Activated naive CD4-positive, alpha-beta T cell treated with Interleukin-2 at 50 U/mL for 16 hours (primary cell): ENCODE measurements at regions not wholly inside any gene's neighbourhood (a gene's known extent, or its start where the extent isn't known, plus 50 kb on each side); places are given as distances from the start of the nearest gene placed in this dataset.

Source experiments
- DNase-seq: peaks from one replicate; pipeline ENCODE4 v3.0.0-alpha.2; 2020

GRCh38 chr5:109945723-109946480 lies 256.2 kb downstream of the MAN2A1 start:
- DNase-seq = no peak

GRCh38 chr5:109946610-109947009 lies 256.9 kb downstream of the MAN2A1 start:
- DNase-seq = no peak

- no peak for DNase-seq
Observed at GRCh38 chr5:109947667-109948066, 257.9 kb downstream of the MAN2A1 start.

- no peak for DNase-seq
Observed at GRCh38 chr5:109950634-109951033, 260.9 kb downstream of the MAN2A1 start.

- no peak for DNase-seq
Observed at GRCh38 chr5:109951348-109951747, 261.6 kb downstream of the MAN2A1 start.

DNA sequence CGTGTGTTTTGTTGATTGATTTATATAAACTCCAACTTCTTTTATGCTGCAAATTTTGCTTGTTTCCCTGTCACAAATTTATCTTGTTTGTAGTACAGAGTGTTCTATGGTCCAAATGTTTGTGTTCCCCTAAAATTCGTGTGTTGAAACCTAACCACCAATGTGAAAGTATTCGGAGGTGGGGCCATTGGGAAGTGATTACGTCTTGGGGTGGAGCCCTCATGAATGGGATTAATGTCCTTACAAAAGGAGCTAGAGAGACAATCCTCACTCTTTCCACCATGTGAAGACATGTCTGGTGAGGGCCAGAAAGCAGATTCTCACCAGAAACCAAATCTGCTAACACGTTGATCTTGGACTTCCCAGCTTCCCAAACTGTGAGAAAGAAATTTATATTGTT lies 262.0 kb downstream of the MAN2A1 start:
- DNase-seq = no peak

DNA sequence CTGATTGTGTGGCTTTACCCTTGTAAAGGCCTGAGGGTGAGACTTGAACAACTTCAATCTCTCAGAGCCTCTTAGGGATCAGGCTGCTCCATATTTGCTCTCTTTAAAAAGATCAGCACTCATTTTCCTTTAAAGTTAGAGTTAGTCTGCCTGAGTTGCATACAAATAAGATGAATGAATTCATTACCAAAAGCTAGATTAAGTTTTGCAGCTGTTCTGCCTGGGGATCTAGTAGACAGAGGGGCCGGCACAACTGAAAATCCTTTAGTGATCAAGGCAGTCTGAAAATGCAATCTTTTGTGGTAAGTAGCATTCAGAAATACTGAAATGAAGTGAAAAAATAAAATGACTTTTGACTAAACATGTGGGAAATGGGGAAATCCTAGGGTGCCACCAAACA lies 264.0 kb downstream of the MAN2A1 start:
- DNase-seq = no peak

GRCh38 chr5:109956884-109957283 lies 267.2 kb downstream of the MAN2A1 start:
- DNase-seq = no peak

- no peak for DNase-seq
Observed at GRCh38 chr5:109958082-109958481, 268.4 kb downstream of the MAN2A1 start.

- DNase-seq = no peak
Observed at GRCh38 chr5:109959652-109960051, 269.9 kb downstream of the MAN2A1 start.

GRCh38 chr5:109961751-109962150 lies 272.0 kb downstream of the MAN2A1 start:
- DNase-seq = no peak

- no peak for DNase-seq
Observed at GRCh38 chr5:109962882-109963603, 273.3 kb downstream of the MAN2A1 start.

DNA sequence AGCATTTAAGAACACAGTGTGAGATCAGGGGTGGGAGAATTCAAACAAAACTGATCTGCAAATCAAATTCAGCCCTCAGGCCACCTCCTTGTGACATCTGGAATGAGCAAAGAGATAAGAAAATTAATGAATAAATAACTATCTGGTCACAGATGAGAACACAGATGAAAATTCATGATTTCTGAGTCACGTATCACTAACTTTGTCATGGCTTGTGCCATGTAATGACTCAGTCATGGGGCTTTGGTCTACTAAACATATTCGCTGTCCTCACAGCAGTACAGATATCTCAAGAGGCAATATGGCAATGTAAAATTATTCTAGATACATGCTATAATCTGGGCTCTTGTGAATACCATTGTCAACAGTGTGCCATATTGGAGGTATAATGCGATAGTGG lies 274.4 kb downstream of the MAN2A1 start:
- no peak for DNase-seq

DNA sequence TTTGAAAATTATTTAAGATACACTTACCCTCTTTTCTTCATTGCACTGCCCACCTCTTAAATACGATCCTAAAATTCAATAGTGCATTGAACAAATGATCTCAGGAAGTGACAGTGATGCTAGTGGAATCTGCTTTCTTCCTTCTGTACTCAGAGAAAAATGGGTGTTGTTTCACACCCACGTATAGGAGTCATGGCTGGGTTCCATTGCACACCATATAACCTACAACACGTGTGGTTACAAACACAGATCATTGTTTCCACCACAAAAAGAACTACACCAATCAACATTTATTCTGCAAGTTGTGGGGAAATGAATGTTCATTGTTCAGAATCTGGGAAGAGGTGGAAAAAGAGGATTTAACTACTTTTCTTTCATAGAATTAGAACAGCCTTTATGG lies 275.9 kb downstream of the MAN2A1 start:
- no peak for DNase-seq

GRCh38 chr5:109971968-109972367 lies 282.2 kb downstream of the MAN2A1 start:
- DNase-seq = no peak

- no peak for DNase-seq
Observed at GRCh38 chr5:109981979-109982378, 292.3 kb downstream of the MAN2A1 start.

GRCh38 chr5:109982966-109983534 lies 293.3 kb downstream of the MAN2A1 start:
- DNase-seq = no peak

GRCh38 chr5:109986726-109987125 lies 297.0 kb downstream of the MAN2A1 start:
- DNase-seq = no peak

DNA sequence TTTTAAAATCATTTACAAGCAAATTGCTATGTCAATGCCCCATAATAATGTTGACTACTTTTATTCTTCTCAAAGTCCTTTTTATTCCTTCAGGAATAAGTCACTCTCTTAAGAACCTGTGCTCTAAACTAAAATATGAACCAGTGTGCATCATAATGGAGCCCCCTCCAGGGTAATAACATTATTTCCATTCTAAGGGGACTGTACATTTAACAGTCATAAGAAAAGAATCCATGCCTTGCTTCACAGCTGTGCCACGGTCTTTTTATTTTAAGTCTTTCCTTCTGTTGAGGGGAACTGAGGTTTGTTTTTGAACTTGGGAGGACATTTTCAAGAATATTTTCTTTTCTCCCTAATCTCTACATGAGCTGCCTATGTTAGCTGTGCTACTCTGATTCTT lies 297.6 kb downstream of the MAN2A1 start:
- DNase-seq = no peak

DNA sequence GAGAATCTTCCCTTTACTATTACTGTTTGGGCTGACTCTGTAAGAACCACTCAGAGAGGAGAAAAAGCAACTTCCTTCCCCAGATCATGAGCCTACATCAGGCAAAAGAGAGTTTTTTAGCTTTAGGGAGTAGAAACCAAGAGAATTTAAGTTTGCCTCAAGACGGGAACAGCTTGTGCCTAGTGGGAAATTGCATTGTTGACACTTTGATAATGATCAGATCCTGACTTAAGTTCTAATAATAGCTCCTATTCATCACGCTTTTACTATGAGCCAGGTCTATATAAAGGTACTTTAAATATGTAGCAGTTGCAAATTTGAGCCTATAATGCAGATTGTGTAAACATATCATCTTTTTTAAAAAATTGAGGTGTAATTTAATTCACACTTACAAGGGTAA lies 298.2 kb downstream of the MAN2A1 start:
- DNase-seq = no peak

GRCh38 chr5:109989161-109989560 lies 299.4 kb downstream of the MAN2A1 start:
- DNase-seq = no peak

- DNase-seq = no peak
Observed at GRCh38 chr5:109989994-109990722, 300.4 kb downstream of the MAN2A1 start.

GRCh38 chr5:109990723-109991359 lies 301.1 kb downstream of the MAN2A1 start:
- no peak for DNase-seq
